Cardiac fibroblast (primary cell): ENCODE measurements at regions not wholly inside any gene's neighbourhood (a gene's known extent, or its start where the extent isn't known, plus 50 kb on each side); places are given as distances from the start of the nearest gene placed in this dataset.

ENCODE experiments used
- DNase-seq, 2 donors: peaks; one replicate each; pipeline versions ENCODE4 v3.0.0 to v3.0.0-alpha.2; 2010; ENCODE audit warnings: low read depth in 2 of 2
- H3K4me3 ChIP-seq, 2 donors: replicated peaks in 1 of 2; 1 replicate in 1 of 2; 2 replicates in 1 of 2; pipeline ENCODE4 v1.5.1; 2011; ENCODE audit warnings: low read depth in 2 of 2, low read length in 2 of 2, mild to moderate bottlenecking in 2 of 2, moderate library complexity in 1 of 2
- CTCF ChIP-seq: IDR thresholded peaks from one replicate; pipeline ENCODE4 v1.5.1; 2011; ENCODE audit warnings: low read depth, mild to moderate bottlenecking, low read length, inconsistent platforms

DNA sequence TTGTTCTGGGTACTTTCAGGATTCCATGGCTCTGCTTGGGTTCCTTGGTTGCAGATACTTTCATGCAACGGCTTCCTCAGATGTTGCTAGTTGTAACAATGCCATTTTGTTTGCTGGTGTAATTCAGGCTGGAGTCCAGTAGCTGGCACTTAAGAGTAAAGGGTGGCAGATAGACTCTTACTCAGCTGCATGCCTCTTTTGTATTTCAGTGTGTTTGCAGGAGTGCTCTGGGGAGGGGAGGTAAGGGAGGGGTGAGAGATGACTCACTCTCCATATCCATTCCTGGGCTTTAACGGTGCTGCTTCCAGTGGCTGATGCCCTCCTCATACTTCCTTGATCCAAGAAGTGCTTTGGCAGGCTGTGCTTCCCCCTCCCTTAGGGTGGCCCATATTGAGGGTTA is 155.2 kb downstream of the ZNF330 start:
- no peak overlapping the region for H3K4me3 ChIP-seq
- peak; percentile 88 for TF ChIP-seq CTCF
- peak; percentile 79 to 90 for DNase-seq

GRCh38 chr4:141376769-141377168 is 156.1 kb downstream of the ZNF330 start:
- no peak for DNase-seq
- H3K4me3 ChIP-seq = no peak overlapping the region
- no peak for TF ChIP-seq CTCF

DNA sequence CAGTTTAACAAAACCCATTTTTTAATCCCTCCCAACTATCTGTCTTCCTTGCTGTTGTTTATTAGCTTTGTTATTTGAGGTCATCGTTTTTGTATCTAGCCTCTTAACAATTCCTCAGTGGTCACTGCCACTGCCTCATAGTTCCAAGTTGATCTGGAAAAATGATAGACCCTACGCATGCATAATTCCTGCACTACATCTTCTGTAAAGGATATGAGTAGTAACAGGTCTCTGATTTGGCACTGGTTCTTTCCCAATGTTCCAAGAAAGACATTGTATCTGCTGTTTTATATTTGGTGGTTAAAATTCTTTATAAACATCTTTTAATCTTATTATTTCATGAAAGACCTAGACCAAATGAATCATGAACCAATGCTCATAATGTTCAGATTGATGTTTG is 166.6 kb downstream of the ZNF330 start:
- DNase-seq = no peak
- TF ChIP-seq CTCF = no peak
- no peak overlapping the region for H3K4me3 ChIP-seq

DNA sequence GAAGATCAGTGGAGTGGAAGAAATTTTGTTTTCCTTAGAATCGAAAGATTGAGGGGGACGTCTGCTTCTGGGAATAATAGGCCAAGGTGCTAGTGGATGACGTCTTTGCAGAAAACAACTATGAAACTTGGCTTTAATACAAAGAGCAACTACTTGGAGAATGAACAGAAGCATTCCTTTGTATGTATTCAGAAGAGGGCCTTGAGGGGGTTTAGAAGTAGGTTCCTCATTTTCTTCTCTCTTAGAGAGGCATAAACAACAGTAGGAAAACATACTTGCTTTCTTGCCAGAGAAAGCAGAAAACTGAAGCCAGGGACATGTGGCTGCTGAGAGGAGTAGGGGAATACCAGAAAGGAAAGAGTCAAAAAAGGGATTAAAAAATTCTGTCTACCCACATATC is 167.8 kb downstream of the ZNF330 start:
- no peak overlapping the region for H3K4me3 ChIP-seq
- no peak for TF ChIP-seq CTCF
- peak; percentile 64 to 90 for DNase-seq

- DNase-seq = peak in 1 of 2 donors; percentile 82
- no peak for TF ChIP-seq CTCF
- no peak overlapping the region for H3K4me3 ChIP-seq
These were observed 169.0 kb downstream of the ZNF330 start for GRCh38 chr4:141389649-141390048.

DNA sequence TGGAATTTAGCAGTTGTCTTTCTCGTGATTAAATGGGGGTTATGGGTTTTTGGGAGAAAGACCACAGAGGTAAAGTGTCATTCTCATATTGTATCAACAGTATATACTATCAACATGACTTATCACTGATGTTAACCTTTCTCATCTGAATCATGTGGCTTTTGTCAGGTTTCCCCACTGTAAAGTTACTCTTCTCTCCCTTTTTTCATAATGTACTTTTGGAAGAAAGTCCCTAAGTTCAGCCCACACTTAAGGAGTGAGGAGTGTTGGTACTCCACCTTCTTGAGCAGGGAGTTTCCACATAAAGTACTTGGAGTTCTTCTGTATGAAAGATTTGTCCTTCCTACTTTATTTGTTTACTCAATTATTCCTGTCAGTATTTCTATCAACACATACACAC is 169.9 kb downstream of the ZNF330 start:
- DNase-seq = no peak
- H3K4me3 ChIP-seq = no peak overlapping the region
- no peak for TF ChIP-seq CTCF

DNA sequence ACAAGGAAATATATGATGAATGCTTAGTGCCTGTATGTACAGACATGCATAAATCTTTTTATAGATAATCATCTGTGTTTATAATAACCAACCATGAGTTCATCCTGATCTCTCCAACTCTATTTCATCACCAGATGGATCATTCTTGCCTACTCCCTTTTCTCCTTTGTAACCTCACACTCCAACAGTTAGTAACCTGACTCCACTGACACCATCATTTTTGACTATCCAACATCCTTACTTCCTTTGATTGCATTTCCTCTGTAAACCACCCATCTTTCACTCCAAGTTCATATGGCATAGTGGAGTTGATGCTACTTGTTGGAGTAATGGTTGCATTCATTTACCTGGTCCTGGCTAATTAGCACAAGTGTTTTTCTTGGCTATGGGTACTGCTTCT is 170.6 kb downstream of the ZNF330 start:
- DNase-seq = peak in 1 of 2 donors; percentile 22
- H3K4me3 ChIP-seq = no peak overlapping the region
- no peak for TF ChIP-seq CTCF
